ENCODE measurements at regions not wholly inside any gene's neighbourhood (a gene's known extent, or its start where the extent isn't known, plus 50 kb on each side); places are given as distances from the start of the nearest gene placed in this dataset.
A peak's percentile ranks its signal among the peaks of the same experiment; 100 is the strongest.

GRCh38 chr4:98195005-98195404 lies 51.7 kb upstream of the STPG2 start:
- Histone ChIP-seq H3K27me3 (ENCODE audit: control insufficient read depth, insufficient read depth, low read length) (no peaks in the 10 kb centered on the region), H3K36me3 (ENCODE audit: control insufficient read depth, insufficient read depth, low read length) (no peaks in the 10 kb centered on the region), H3K4me3 (ENCODE audit: low read depth, low read length) (no peak overlapping the region)
- DNase-seq (ENCODE audit: low read depth) (no peak), FAIRE-seq (no peak)
- no peak for TF ChIP-seq CTCF (IDR thresholded peaks at IDR 0.05; ENCODE audit: insufficient read depth, low read length, severe bottlenecking)

- no peaks in the 10 kb centered on the region for H3K27me3 ChIP-seq (ENCODE audit: control insufficient read depth, insufficient read depth, low read length)
- FAIRE-seq (no peak), DNase-seq (ENCODE audit: low read depth) (peak; percentile 56)
- H3K4me3 ChIP-seq (ENCODE audit: low read depth, low read length): no peak overlapping the region
- H3K36me3 ChIP-seq (ENCODE audit: control insufficient read depth, insufficient read depth, low read length): no peaks in the 10 kb centered on the region
- TF ChIP-seq CTCF (IDR thresholded peaks at IDR 0.05; ENCODE audit: insufficient read depth, low read length, severe bottlenecking): no peak
Observed at GRCh38 chr4:98193459-98194105, 50.3 kb upstream of the STPG2 start.
